NCI-H1092 (cell line): ENCODE measurements at regions not wholly inside any gene's neighbourhood (a gene's known extent, or its start where the extent isn't known, plus 50 kb on each side); places are given as distances from the start of the nearest gene placed in this dataset.

ENCODE experiments used
- DNase-seq: peaks from one replicate; lab custom pipeline; 2025; lab: John Stamatoyannopoulos, UW

DNA sequence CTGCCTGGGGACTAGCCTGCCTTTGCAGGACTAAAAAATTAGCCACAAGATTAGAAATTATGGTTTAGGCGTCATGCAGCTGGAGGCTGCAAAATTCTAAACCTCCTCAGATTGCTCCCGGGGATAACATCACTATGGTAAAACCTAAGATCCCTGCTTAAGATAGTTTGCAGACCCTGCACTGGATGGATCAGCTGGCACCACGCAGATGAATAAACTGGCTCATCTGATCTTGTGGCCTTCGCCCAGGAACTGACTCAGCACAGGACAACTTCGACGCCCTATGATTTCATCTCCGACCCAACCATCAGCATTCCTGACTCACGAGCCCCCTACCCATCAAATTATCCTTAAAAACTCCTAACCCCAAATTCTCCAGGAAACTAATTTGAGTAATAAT, 482.4 kb downstream of the SPRY1 start:
- no peak for DNase-seq

DNA sequence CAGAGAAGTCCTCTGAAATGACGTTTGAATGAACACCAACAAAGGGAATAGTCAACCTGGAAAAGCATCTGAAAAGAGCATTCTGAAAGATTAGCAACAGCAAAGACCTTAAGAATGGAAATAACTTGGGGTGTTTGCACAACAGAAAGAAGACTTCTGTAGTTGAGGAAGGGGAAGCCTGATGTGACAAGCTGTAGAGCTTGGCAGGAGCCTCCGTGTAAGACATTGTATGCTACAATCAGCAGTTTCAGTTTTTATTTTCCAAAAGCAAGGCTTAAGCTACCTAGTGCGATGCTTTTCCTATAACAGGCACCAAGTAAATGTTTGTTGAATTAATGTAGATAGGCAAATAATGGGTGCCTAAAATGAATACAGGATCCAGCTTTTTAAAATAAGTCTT, 484.0 kb downstream of the SPRY1 start:
- DNase-seq, result no peak

DNA sequence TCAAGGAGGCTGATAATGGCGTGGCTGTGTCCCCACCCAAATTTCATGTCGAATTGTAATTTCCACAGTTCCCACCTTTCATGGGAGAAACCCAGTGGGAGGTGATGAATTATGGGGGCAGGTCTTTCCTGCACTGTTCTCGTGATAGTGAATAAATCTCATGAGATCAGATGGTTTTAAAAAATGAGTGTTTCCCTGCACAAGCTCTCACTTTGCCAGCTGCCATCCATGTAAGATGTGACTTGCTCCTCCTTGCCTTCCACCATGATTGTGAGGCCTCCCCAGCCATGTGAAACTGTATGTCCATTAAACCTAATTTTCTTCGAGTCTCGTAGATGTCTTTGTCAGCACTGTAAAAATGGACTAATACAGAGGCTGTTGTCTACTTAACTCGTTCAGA, 488.3 kb downstream of the SPRY1 start:
- DNase-seq, result no peak

DNA sequence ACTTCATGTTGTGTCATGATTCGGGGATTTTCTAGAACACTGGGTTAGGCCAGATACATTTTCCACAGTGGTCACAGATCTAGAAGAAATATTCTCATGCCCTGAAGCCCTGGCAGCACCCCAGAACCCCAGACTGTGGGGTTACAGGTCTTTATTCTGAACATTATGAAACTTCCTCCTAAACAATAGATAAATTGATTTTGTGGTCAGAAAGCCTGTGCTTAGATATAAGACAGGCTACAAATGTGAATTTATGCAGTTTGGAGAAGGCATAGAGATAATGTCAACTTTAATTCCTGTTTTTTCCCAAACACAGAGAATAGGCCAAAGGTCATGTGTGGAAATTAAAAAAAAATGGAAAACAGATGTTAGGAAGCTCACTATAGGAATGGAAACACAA, 492.9 kb downstream of the SPRY1 start:
- no peak for DNase-seq

DNA sequence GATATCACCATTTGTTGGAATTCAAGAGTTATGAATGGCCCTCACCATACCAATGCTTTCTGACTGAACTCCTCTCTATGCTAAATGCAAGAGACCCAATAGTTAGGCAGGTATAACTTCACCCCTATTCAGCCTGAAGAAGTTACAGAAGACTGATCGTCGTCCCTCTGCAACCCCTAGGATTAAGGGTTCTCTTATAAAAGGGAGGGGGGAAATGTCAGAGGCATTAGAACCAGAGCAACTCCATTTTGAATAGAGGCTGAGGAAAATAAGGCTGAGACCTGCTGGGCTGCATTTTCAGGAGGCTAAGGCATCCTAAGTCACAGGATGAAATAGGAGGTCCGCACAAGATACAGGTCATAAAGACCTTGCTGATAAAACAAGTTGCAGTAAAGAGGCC, 494.3 kb downstream of the SPRY1 start:
- DNase-seq, result no peak

DNA sequence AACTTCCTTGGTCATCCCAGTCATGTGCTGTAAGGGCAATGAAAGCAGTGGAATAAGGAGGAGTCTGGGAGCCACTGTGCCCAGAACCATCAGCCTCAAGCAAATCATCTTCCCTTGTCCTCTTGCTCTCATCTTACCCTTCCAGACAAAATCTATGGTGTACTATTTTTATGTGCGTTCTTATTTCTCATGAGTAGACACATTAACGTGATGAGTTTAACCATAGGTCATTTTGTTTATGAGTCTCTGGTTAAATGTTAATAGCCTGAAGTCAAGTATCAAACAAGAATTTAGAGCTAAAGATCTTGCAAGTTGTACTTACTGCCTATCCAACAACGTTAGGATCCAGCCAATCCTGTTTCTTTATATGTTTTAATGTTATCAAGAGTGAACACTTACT, 495.3 kb downstream of the SPRY1 start:
- DNase-seq, result no peak

DNA sequence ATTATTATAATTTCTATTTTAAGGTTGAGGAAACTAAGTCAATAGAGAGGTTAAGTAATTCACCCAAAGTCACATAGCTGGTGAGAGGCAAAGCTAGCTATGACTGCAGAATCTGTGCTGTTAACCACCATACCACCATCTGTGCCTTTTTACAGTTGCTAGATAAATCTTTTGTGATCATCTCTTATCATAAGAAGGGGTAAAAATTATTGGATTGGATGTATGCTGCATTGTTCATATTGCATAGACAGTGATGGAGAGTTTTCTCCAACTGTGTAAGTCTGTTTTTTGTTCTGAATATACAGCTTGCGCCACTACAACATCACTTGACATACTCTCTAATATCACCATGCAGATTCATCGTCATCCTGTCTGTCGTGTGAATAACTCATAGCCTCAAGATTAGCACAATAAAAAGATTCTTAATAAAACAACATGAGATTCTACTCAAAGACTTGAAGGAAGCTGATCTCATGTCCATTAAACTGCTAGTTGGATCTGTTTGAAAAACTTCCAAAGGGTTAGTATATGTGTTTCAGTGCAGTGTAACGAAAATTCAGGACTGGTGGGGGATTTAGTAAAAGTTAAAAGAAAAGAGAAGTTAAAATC, 495.9 kb downstream of the SPRY1 start:
- DNase-seq, result no peak

DNA sequence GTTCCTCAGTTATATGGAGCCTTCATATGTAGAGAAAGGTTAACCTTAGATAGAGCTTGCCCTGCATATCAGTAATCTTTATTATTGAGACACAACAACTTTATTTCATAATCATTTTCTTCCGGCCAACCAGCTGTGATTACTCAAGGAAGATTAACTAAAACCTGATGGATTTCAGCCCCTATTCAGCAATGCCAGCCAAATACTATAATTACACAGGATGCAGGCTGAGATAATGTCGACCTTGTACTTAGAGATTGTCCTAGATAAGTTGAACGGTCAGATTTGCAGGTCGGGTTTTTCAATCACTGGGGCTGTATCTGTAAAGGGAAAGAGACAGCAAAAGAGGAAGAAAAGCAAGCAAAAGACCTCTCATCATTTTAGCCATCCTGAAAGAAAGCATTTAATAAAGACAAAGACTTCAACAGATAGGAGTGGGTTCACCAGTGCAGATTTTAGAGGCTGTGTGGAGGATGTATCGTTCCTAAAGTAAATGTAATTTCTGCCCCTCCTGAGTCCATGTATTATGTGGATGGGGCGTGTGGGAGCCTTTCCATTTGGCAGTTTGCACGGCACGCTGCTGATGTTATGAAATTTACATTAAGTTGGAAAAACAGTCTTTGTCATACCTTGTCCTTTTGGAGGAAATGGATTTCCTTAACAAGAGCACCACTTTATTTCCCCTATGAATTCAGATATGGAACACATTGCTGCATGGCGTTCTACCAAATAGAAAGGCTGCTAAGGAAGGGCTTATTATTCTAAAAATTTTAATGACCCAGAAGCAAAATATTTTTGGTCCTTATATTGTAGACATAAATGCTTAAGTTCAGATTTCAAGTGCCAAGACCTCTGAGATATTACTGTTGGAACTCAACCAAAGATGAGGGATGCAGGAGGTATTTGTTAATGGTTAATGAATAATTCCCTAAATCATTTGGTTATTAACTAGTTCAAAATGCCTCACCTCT, 496.7 kb downstream of the SPRY1 start:
- no peak for DNase-seq

DNA sequence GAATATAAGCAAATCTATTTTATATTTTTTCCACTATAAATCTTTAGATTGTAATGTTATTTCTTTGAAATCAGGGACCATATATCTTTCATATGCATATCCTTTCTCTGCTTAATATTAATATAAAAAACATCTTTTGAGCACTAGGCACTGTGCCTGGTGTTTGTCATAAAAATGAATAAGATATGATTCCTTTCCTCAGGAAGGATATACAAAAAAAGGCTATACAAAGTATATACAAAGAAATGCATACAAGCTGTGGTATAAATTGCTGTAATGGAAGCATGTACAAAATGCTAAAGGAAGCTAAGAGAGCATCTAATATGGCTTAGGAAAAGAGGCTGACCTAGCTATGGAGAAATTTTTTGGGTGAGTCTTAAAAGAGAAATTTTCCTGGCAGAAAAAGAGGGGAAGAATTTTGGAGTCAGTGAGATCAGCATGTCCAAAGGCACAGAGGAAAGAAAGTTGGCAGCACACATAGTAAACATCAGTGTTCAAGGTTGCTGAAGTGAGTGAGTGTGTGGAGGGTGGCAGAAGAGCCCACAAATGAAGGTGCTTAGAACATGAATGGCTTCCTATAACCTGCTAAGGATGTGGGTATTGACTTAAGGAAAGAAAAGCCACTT, 500.0 kb downstream of the SPRY1 start:
- no peak for DNase-seq

DNA sequence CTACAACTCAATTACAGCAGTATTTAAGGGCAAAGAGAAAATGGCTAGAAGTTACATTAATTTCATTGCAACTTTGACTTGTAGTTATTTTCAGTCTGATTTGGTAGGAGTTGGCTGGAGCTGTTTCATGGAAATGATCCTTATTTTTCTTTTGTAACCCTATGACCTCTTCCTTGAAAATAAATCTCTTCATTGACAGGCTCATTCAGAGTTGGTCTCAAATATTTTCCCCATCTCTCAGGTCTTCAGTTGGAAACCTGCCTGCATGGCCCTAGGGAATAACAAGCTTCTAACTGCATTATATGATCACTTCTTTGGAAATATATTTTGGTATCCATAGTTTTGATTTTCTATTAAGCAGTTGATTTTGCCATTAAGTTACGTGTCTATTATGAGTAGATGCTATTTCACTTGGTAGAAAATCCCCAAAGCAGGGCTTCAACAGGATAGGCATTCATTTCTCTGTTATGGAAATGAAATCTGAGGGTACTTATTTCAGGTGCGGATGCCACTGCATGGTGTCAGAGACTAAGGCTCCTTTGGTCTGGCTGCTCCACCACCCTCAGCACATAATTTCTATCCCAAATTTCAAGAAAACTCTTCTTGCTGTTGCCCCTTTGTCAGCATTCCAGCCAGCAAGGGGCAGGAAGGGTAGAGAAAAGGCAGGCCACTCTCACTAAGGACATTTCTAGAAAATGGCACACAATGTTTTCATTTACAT, 502.5 kb downstream of the SPRY1 start:
- DNase-seq, result no peak

DNA sequence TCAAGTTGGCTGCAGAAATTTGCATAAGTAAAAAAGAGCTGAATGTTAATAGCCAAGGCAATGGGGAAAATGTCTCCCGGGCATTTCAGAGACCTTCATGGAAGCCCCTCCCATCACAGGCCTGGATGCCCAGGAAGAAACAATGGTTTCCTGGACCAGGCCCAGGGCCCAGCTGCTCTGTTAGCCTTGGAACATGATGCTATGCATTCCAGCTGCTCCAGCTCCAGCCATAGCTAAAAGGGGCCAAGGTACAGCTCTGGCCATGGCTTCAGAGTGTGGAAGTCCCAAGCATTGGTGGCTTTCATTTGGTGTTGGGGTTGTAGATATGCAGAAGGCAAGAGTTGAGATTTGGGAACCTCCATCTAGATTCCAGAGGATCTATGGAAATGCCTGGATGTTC, 508.3 kb downstream of the SPRY1 start:
- no peak for DNase-seq

DNA sequence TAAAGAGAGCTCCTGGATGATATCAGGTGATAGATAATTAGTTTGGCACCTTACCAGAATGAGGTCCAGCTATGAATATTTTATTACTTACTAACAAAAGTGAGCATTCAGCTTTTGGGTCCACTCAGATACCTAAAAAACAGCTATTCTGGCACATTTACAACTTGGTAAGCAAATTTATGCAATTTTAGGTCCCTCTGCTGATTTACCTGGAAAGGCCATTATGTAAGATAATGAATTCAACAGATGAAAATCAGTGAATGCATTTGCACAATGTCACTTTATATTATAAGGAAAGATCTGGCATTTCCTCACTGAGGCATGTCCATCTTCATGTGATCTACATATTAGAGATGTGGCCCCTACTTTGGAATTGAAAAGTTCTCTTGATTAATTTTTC, 517.0 kb downstream of the SPRY1 start:
- DNase-seq, result no peak

DNA sequence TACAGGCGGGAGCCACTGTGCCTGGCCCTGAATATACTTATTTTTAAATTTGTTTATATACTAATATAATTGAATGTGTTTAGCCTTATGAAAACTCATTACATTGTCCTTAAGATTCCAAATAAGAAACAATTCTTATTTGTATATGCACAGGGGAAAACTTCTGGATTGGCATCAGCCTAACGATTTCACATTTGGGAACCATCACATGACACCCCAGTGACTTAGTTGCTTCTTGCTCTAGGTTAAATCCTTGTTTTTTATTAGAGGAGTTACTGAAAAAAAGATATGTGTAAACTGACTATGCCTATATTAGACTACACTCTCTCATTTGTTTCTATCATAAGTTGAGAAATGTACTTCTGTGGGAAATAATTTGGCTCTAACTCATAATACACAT, 520.2 kb downstream of the SPRY1 start:
- DNase-seq, result no peak

DNA sequence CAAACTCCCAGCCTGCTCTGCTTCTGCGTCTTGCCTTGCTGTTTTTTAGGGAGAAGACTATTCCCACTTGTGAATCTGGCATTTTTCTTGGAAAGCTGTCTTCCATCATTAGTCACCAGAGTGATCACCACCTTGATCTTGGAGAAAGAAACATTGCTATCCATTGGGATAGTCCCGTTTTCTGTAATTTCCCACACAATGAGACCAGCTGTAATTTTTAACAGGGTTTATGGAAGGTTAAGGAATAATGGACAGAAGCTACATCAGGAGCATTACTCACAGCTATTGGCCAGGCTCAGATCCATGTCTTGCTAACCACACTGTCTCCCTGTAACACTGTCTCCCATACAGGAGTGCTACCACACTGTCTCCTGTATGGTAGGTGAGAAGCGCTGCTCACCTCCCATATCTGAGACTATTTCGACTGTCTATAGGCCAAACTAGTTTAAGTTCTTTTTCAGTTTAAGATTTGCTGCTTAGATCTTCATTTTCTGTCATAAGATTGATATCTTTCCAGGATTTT, 523.0 kb downstream of the SPRY1 start:
- no peak for DNase-seq

DNA sequence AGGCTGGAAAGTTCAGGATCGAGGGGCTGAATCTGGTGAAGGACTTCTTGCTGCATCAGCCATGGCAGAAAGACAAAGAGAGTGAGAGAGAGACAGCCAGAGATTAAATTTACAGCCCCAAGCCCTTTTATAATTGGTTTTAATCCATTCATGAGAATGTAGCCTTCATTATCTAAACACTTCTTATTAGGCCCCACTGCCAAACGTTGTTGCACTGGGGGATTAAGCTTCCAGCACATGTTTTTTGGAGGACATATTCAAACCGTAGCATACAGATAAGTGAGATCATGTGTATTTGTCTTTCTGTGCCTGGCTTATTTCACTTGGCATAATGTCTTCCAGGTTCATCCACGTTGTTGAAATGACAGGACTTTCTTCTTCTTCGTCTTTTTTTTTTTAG, 524.7 kb downstream of the SPRY1 start:
- no peak for DNase-seq

DNA sequence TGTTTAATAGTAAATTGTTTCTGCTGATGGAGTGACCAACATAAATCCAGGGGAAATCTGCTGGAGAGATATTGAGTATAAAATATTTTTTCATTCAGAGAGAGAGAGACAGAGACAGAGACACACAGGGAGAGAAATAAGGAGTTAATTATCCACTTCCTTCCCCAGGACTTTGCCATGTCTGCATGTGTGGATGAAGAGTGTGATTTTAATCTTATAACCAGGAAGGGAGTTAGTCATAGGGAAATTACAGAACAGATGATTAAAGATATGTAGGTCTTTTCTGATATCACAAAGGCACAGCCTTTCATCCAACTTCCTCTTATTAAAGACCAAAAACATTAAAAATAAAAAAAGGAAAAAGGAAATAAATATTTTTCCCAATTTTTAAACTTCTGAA, 526.3 kb downstream of the SPRY1 start:
- DNase-seq, result no peak

DNA sequence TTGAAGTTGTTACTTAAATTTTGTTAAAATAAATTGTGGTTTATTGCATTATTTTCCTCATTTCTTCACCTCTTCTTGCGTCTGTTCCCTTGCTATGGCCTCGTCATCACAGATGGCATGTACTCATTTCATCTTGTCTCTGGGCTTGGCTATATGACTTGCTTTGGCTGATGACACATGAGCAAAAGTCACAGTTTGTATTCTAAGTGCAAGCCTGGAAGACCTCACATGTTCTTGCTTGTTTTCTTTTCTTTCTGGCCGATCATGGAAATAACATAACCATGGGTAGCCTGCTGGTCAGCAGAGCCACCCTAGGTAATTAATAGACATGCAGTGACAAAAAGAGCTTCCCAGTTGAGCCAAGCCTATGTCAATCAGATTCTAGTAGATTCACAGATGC, 527.9 kb downstream of the SPRY1 start:
- no peak for DNase-seq

DNA sequence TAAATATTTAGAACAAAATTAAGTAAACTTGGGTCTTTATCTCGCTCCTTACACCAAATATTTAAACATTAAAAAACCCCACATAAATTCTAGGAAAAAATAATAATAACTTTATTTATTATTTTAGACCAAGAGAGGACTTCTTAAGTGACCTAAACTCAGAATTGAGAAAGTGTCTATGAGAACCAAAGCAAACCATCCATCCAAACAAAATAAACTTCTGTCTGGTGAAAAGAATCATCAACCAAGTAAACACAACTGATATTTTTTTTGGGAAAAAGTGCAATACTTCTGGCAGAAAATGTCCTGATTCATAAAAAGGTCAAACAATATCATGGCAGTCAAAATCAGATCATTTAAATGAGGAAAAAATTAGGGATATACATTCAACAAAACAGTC, 533.0 kb downstream of the SPRY1 start:
- no peak for DNase-seq

DNA sequence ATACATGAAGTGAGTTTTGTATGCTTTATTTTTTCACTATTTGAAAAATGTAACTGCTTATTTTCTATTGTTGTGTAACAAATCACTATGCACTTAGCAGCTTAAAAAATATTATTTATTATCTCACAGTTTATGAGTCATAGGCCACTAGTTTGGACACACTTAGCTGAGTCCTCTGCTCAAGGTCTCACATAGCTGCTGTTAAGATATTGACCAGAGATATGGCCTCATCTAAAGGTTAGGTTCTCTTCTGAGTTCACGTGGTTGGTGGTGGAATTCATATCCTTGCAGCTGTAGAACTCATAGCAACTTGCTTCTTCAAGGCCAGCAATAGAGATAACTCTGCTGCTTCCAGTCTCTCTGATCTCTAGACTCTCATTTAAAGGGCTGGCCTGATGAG, 534.4 kb downstream of the SPRY1 start:
- DNase-seq, result no peak

DNA sequence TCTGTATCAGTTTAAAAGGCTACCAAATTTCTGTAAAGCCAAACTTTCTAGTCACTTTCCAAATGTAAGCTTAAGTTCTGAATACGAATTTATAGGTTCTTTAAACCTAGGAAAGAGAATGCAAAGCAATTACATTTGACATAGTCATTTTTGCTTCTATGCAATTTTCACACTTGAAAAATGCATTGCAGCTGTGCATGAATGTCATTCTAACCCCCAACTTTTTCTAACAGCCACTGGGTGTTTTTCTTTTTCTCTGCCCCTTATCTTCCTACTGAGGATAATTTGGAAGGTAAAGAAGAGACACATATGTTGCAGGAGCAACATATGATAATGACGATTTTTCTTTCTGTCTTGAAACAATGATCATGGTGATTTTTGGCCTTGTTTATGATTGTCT, 537.5 kb downstream of the SPRY1 start:
- DNase-seq, result no peak

DNA sequence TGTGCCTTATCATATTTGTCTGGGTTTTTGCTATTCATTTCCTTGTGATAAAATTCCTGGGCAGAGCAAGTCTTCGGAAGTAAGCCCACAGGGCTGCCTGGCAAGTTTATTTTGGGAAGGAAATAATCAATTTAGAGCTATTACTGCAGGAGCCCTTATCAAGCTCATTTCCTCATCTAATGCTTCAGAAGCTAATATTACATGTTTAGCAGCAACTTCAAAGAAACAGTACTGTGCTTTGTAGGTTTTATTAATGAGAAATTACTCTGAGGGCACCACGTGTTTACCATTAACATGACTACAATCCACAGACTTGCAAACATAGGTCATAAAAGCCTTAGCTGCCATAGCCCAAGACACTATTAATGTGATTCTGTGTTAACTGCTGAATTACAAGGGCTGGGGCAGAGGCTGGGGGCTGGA, 540.0 kb downstream of the SPRY1 start:
- no peak for DNase-seq

DNA sequence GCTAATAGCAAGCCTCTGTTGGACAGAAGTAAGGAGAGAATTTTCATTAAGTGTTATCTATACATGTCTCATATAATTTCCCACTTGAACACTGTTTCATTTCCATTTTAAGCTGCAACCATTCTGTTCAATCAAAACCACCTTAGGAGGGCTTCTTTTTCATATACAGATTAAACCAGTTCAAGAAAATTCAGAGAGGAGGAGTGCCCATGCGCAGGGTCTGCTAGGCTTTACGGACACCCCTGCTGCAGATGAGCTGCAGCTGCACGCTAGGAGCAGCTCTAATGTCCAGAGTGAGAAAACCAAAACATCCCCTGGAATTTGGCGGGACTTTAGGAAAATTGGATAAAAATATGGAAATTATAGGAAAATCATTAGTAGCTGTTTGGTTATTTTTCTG, 541.0 kb downstream of the SPRY1 start:
- DNase-seq, result no peak
